ENCODE measurements at regions not wholly inside any gene's neighbourhood (a gene's known extent, or its start where the extent isn't known, plus 50 kb on each side); places are given as distances from the start of the nearest gene placed in this dataset.

DNA sequence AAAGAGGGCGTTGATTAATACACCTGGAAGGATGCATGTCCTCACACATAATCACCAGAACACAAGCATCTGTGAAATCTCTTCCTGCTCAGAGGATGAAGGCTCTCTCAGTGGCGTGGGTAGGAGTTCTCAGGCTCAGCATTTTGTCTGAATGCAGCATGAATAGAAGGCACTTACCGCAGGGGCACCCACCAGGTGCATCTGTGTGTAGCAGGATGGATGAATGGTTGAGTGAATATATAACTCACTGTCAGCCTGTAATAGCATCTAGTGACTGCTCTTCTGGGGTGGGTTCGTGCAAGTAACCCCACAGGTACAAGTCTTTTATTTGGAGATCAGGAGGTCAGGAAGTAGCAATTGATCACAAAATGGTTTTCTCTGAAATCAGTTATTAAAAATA, 143.0 kb downstream of the SQOR start:
- no peaks in the 10 kb centered on the region for H3K27me3 ChIP-seq (ENCODE audit: insufficient read depth, low read length)
- H4K20me1 ChIP-seq (ENCODE audit: insufficient read depth, low read length) = no peaks in the 10 kb centered on the region
- no peak for DNase-seq (ENCODE audit: low read depth)
- TF ChIP-seq, protein P1, sequence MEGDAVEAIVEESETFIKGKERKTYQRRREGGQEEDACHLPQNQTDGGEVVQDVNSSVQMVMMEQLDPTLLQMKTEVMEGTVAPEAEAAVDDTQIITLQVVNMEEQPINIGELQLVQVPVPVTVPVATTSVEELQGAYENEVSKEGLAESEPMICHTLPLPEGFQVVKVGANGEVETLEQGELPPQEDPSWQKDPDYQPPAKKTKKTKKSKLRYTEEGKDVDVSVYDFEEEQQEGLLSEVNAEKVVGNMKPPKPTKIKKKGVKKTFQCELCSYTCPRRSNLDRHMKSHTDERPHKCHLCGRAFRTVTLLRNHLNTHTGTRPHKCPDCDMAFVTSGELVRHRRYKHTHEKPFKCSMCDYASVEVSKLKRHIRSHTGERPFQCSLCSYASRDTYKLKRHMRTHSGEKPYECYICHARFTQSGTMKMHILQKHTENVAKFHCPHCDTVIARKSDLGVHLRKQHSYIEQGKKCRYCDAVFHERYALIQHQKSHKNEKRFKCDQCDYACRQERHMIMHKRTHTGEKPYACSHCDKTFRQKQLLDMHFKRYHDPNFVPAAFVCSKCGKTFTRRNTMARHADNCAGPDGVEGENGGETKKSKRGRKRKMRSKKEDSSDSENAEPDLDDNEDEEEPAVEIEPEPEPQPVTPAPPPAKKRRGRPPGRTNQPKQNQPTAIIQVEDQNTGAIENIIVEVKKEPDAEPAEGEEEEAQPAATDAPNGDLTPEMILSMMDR (IDR thresholded peaks at IDR 0.05; ENCODE audit: insufficient read depth, low read depth, low read length) = no peak
- TF ChIP-seq EZH2 (IDR thresholded peaks at IDR 0.05; ENCODE audit: insufficient read depth, low read length) = no peak
- no peak overlapping the region for H3K27ac Mint-ChIP-seq (ENCODE audit: unreplicated experiment)
- no peaks in the 10 kb centered on the region for H3K36me3 ChIP-seq (ENCODE audit: insufficient read depth, low read length)
- no peaks in the 10 kb centered on the region for H3K27me3 Mint-ChIP-seq (ENCODE audit: low read depth, unreplicated experiment)
- no peaks in the 10 kb centered on the region for H3K9me3 ChIP-seq (ENCODE audit: insufficient read depth, low read depth, low read length)
- H3K4me3 Mint-ChIP-seq (ENCODE audit: unreplicated experiment) = no peak overlapping the region
- no peak overlapping the region for H3K4me3 ChIP-seq (ENCODE audit: insufficient read depth, low read depth, low read length)
- H2AFZ ChIP-seq (ENCODE audit: low read depth, low read length) = no peak overlapping the region
- no peaks in the 10 kb centered on the region for H3K4me1 ChIP-seq (ENCODE audit: insufficient read depth, low read length)
- H3K9ac ChIP-seq (ENCODE audit: low read length) = no peak overlapping the region
- no peak for FAIRE-seq
- H3K4me1 Mint-ChIP-seq (ENCODE audit: low read depth, unreplicated experiment) = no peaks in the 10 kb centered on the region
- H3K36me3 Mint-ChIP-seq (ENCODE audit: low read depth, unreplicated experiment) = no peaks in the 10 kb centered on the region
- no peak overlapping the region for H3K27ac ChIP-seq (ENCODE audit: low read depth, low read length)
- H3K4me2 ChIP-seq (ENCODE audit: low read length) = no peak overlapping the region
- no peaks in the 10 kb centered on the region for H3K79me2 ChIP-seq (ENCODE audit: insufficient read depth, low read length)
- peaks cover 8% of the 10 kb centered on the region for H3K9me3 Mint-ChIP-seq (ENCODE audit: unreplicated experiment)

- no peak overlapping the region for H3K9ac ChIP-seq (ENCODE audit: low read length)
- H2AFZ ChIP-seq (ENCODE audit: low read depth, low read length) = no peak overlapping the region
- no peaks in the 10 kb centered on the region for H3K4me1 ChIP-seq (ENCODE audit: insufficient read depth, low read length)
- Mint-ChIP-seq H3K27me3 (ENCODE audit: low read depth, unreplicated experiment) (no peaks in the 10 kb centered on the region), H3K36me3 (ENCODE audit: low read depth, unreplicated experiment) (no peaks in the 10 kb centered on the region), H3K27ac (ENCODE audit: unreplicated experiment) (no peak overlapping the region), H3K4me1 (ENCODE audit: low read depth, unreplicated experiment) (no peaks in the 10 kb centered on the region), H3K4me3 (ENCODE audit: unreplicated experiment) (no peak overlapping the region), H3K9me3 (ENCODE audit: unreplicated experiment) (peaks cover 6% of the 10 kb centered on the region)
- no peak for TF ChIP-seq EZH2 (IDR thresholded peaks at IDR 0.05; ENCODE audit: insufficient read depth, low read length)
- TF ChIP-seq, protein P1 (IDR thresholded peaks at IDR 0.05; ENCODE audit: insufficient read depth, low read depth, low read length) = no peak
- no peaks in the 10 kb centered on the region for H3K9me3 ChIP-seq (ENCODE audit: insufficient read depth, low read depth, low read length)
- H3K4me2 ChIP-seq (ENCODE audit: low read length) = no peak overlapping the region
- H3K79me2 ChIP-seq (ENCODE audit: insufficient read depth, low read length) = no peaks in the 10 kb centered on the region
- no peak overlapping the region for H3K27ac ChIP-seq (ENCODE audit: low read depth, low read length)
- no peak overlapping the region for H3K4me3 ChIP-seq (ENCODE audit: insufficient read depth, low read depth, low read length)
- no peaks in the 10 kb centered on the region for H3K27me3 ChIP-seq (ENCODE audit: insufficient read depth, low read length)
- H4K20me1 ChIP-seq (ENCODE audit: insufficient read depth, low read length) = no peaks in the 10 kb centered on the region
- DNase-seq (ENCODE audit: low read depth) (no peak), FAIRE-seq (no peak)
- no peaks in the 10 kb centered on the region for H3K36me3 ChIP-seq (ENCODE audit: insufficient read depth, low read length)
Observed at GRCh38 chr15:45780352-45780751, 145.5 kb downstream of the SQOR start.

- Histone ChIP-seq H3K9ac (ENCODE audit: low read length) (no peak overlapping the region), H3K4me1 (ENCODE audit: insufficient read depth, low read length) (no peaks in the 10 kb centered on the region), H3K4me3 (ENCODE audit: insufficient read depth, low read depth, low read length) (no peak overlapping the region), H2AFZ (ENCODE audit: low read depth, low read length) (no peak overlapping the region), H3K79me2 (ENCODE audit: insufficient read depth, low read length) (no peaks in the 10 kb centered on the region), H3K9me3 (ENCODE audit: insufficient read depth, low read depth, low read length) (no peaks in the 10 kb centered on the region), H3K27me3 (ENCODE audit: insufficient read depth, low read length) (no peaks in the 10 kb centered on the region), H3K27ac (ENCODE audit: low read depth, low read length) (no peak overlapping the region), H3K36me3 (ENCODE audit: insufficient read depth, low read length) (no peaks in the 10 kb centered on the region), H4K20me1 (ENCODE audit: insufficient read depth, low read length) (no peaks in the 10 kb centered on the region), H3K4me2 (ENCODE audit: low read length) (no peak overlapping the region)
- DNase-seq (ENCODE audit: low read depth) (no peak), FAIRE-seq (no peak)
- peaks cover 1% of the 10 kb centered on the region for H3K9me3 Mint-ChIP-seq (ENCODE audit: unreplicated experiment)
- H3K4me1 Mint-ChIP-seq (ENCODE audit: low read depth, unreplicated experiment) = no peaks in the 10 kb centered on the region
- no peaks in the 10 kb centered on the region for H3K27me3 Mint-ChIP-seq (ENCODE audit: low read depth, unreplicated experiment)
- H3K36me3 Mint-ChIP-seq (ENCODE audit: low read depth, unreplicated experiment) = no peaks in the 10 kb centered on the region
- TF ChIP-seq, protein P1 (IDR thresholded peaks at IDR 0.05; ENCODE audit: insufficient read depth, low read depth, low read length) = no peak
- TF ChIP-seq EZH2 (IDR thresholded peaks at IDR 0.05; ENCODE audit: insufficient read depth, low read length) = no peak
- H3K27ac Mint-ChIP-seq (ENCODE audit: unreplicated experiment) = no peak overlapping the region
- H3K4me3 Mint-ChIP-seq (ENCODE audit: unreplicated experiment) = no peak overlapping the region
Observed at GRCh38 chr15:45784656-45785055, 149.8 kb downstream of the SQOR start.

All from astrocyte (in vitro differentiated cells and primary cell).